ENCODE measurements at regions not wholly inside any gene's neighbourhood (a gene's known extent, or its start where the extent isn't known, plus 50 kb on each side); places are given as distances from the start of the nearest gene placed in this dataset.

DNA sequence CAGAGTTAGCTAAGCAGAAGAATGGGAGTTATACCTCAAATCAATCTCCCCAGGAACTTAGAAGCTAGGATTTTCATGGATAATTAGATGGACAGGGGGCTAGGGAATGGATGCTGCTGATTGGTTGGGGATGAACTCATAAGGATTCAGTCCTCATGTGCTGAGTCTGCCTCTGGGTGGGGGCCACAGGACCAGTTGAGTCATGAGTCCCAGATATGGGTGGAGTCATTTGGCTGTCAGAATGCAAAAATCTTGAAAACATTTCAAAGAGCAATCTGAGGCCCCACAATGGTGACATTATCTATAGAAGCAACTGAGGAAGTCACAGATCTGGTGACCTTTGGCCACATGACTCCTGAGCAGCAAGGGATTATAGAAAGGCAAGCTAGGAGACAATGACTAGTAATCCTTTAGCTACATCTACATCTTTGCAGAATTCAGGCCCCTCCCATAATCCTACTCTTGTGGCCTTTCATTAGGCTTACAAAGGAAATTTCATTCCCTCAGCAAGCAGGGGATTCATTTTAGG is 82.6 kb upstream of the CCL2 start:
- H3K27me3 ChIP-seq (ENCODE audit: insufficient read depth, low read length), result no peaks in the 10 kb centered on the region
- no peaks in the 10 kb centered on the region for H4K20me1 ChIP-seq (ENCODE audit: insufficient read depth, low read length)
- H3K79me2 ChIP-seq (ENCODE audit: insufficient read depth, low read length), result no peaks in the 10 kb centered on the region
- TF ChIP-seq, protein P1, sequence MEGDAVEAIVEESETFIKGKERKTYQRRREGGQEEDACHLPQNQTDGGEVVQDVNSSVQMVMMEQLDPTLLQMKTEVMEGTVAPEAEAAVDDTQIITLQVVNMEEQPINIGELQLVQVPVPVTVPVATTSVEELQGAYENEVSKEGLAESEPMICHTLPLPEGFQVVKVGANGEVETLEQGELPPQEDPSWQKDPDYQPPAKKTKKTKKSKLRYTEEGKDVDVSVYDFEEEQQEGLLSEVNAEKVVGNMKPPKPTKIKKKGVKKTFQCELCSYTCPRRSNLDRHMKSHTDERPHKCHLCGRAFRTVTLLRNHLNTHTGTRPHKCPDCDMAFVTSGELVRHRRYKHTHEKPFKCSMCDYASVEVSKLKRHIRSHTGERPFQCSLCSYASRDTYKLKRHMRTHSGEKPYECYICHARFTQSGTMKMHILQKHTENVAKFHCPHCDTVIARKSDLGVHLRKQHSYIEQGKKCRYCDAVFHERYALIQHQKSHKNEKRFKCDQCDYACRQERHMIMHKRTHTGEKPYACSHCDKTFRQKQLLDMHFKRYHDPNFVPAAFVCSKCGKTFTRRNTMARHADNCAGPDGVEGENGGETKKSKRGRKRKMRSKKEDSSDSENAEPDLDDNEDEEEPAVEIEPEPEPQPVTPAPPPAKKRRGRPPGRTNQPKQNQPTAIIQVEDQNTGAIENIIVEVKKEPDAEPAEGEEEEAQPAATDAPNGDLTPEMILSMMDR (IDR thresholded peaks at IDR 0.05; ENCODE audit: extremely low read depth, low read depth, low read length), result no peak
- no peak overlapping the region for H3K4me2 ChIP-seq (ENCODE audit: insufficient read depth, low read length)
- H3K4me3 ChIP-seq (ENCODE audit: insufficient read depth, low read length), result no peak overlapping the region
- H3K36me3 ChIP-seq (ENCODE audit: insufficient read depth, low read length), result no peaks in the 10 kb centered on the region
- H3K4me1 ChIP-seq (ENCODE audit: insufficient read depth, low read length), result peaks cover 3% of the 10 kb centered on the region
- no peak overlapping the region for H2AFZ ChIP-seq (ENCODE audit: low read length)
- H3K27ac ChIP-seq (ENCODE audit: low read depth, low read length), result no peak overlapping the region
- H3K9me3 ChIP-seq (ENCODE audit: low read depth, low read length), result no peaks in the 10 kb centered on the region
- no peak for DNase-seq (ENCODE audit: insufficient read length, low spot score, missing footprints)

DNA sequence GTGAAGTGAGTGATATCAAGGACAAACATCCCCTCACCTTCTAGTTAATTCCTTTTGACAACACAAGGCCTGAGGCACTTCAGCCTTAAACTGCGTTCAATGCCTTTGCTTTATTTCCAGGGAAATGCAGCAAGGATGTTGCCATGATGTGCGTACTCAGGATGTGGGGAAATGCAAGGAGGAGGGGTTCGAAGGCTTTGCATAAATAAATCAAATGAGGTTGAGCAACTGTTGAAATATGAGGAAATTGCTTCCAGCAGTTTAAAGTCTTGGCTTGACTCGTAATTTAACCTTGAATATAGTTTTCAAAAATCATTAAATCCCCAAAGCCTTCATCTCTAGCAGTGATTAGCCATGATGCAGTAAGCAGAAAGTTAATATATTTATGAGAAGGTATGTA is 81.8 kb upstream of the CCL2 start:
- H3K27ac ChIP-seq (ENCODE audit: low read depth, low read length), result no peak overlapping the region
- TF ChIP-seq, protein P1 (IDR thresholded peaks at IDR 0.05; ENCODE audit: extremely low read depth, low read depth, low read length), result no peak
- no peak for DNase-seq (ENCODE audit: insufficient read length, low spot score, missing footprints)
- no peaks in the 10 kb centered on the region for H3K27me3 ChIP-seq (ENCODE audit: insufficient read depth, low read length)
- no peak overlapping the region for H2AFZ ChIP-seq (ENCODE audit: low read length)
- no peak overlapping the region for H3K4me3 ChIP-seq (ENCODE audit: insufficient read depth, low read length)
- peaks cover 11% of the 10 kb centered on the region for H3K4me1 ChIP-seq (ENCODE audit: insufficient read depth, low read length)
- no peak overlapping the region for H3K4me2 ChIP-seq (ENCODE audit: insufficient read depth, low read length)
- H3K79me2 ChIP-seq (ENCODE audit: insufficient read depth, low read length), result no peaks in the 10 kb centered on the region
- no peaks in the 10 kb centered on the region for H3K9me3 ChIP-seq (ENCODE audit: low read depth, low read length)
- H4K20me1 ChIP-seq (ENCODE audit: insufficient read depth, low read length), result no peaks in the 10 kb centered on the region
- no peaks in the 10 kb centered on the region for H3K36me3 ChIP-seq (ENCODE audit: insufficient read depth, low read length)

DNA sequence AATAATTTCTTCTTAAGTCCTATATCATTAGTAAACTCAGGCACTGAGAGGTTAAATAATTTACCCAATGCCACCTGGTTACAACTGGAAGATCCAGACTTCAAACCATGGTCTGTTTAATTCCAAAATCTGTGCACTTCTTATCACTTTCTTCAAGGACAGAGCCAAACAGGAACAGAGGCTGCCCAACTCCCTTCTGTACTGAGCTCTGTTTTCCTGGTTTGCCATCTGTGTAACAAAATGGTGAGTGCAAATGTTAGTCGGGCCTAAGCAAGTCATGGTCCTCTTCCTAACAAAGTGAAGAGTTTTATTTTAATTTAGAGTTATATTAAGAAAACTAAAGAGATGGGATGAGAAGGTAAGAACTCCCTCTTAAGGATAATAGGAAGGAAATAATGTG is 80.6 kb upstream of the CCL2 start:
- DNase-seq (ENCODE audit: insufficient read length, low spot score, missing footprints), result no peak
- Histone ChIP-seq H4K20me1 (ENCODE audit: insufficient read depth, low read length) (no peaks in the 10 kb centered on the region), H3K4me2 (ENCODE audit: insufficient read depth, low read length) (no peak overlapping the region), H3K9me3 (ENCODE audit: low read depth, low read length) (no peaks in the 10 kb centered on the region), H3K27me3 (ENCODE audit: insufficient read depth, low read length) (no peaks in the 10 kb centered on the region), H2AFZ (ENCODE audit: low read length) (no peak overlapping the region), H3K36me3 (ENCODE audit: insufficient read depth, low read length) (no peaks in the 10 kb centered on the region), H3K4me3 (ENCODE audit: insufficient read depth, low read length) (no peak overlapping the region), H3K79me2 (ENCODE audit: insufficient read depth, low read length) (no peaks in the 10 kb centered on the region), H3K4me1 (ENCODE audit: insufficient read depth, low read length) (peaks cover 12% of the 10 kb centered on the region), H3K27ac (ENCODE audit: low read depth, low read length) (no peak overlapping the region)
- TF ChIP-seq, protein P1 (IDR thresholded peaks at IDR 0.05; ENCODE audit: extremely low read depth, low read depth, low read length), result no peak

DNA sequence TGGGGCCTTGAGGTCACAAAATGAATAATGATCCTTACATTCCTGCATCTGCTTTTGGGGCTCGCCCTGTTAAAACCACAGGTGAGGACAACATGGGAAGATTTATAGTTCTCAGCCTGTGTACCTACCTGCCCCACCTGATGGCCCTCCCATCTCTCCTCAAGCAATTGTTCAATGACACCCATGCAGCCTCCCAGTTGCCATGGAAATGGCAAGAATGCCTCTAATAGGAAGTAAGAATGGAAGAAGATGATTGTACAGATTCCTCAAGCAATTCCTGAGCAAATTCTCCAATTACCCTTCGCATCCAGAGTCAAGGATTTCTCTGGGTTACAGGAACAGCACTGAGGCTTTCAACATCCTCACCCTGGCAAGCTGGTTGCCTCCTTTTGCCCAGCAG is 78.6 kb upstream of the CCL2 start:
- H2AFZ ChIP-seq (ENCODE audit: low read length), result no peak overlapping the region

More for the DNA sequence above, 78.6 kb upstream of the CCL2 start:
- Histone ChIP-seq H3K4me1 (ENCODE audit: insufficient read depth, low read length) (peaks cover 12% of the 10 kb centered on the region), H3K79me2 (ENCODE audit: insufficient read depth, low read length) (no peaks in the 10 kb centered on the region), H3K9me3 (ENCODE audit: low read depth, low read length) (no peaks in the 10 kb centered on the region), H3K4me3 (ENCODE audit: insufficient read depth, low read length) (no peak overlapping the region), H4K20me1 (ENCODE audit: insufficient read depth, low read length) (no peaks in the 10 kb centered on the region), H3K36me3 (ENCODE audit: insufficient read depth, low read length) (no peaks in the 10 kb centered on the region), H3K27ac (ENCODE audit: low read depth, low read length) (no peak overlapping the region), H3K27me3 (ENCODE audit: insufficient read depth, low read length) (peaks cover 4% of the 10 kb centered on the region), H3K4me2 (ENCODE audit: insufficient read depth, low read length) (no peak overlapping the region)
- DNase-seq (ENCODE audit: insufficient read length, low spot score, missing footprints), result no peak
- TF ChIP-seq, protein P1 (IDR thresholded peaks at IDR 0.05; ENCODE audit: extremely low read depth, low read depth, low read length), result no peak
